ENCODE measurements at regions not wholly inside any gene's neighbourhood (a gene's known extent, or its start where the extent isn't known, plus 50 kb on each side); places are given as distances from the start of the nearest gene placed in this dataset.

DNA sequence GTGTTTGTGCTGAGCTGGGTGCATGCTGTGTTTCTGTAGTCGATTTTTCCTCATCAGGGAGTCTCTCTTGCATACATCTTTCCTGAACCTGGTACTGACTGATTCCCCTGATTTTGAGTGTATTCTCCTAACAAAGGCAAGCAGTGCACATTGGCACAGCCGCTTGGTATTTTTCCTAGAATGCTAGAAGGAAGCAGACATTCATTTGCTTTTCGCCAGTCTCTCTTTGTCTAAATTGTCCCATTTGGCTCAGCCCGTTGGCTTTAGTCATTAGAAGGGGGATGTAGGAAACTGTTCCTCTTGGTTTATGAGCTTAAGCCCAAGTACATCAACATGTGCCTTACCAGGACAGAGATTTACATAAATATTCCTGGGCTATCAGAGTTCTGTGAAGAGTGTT lies 266.1 kb upstream of the TMTC4 start:
- H3K4me3 ChIP-seq (ENCODE audit: low read depth, low read length), result no peak overlapping the region
- TF ChIP-seq, protein P1, sequence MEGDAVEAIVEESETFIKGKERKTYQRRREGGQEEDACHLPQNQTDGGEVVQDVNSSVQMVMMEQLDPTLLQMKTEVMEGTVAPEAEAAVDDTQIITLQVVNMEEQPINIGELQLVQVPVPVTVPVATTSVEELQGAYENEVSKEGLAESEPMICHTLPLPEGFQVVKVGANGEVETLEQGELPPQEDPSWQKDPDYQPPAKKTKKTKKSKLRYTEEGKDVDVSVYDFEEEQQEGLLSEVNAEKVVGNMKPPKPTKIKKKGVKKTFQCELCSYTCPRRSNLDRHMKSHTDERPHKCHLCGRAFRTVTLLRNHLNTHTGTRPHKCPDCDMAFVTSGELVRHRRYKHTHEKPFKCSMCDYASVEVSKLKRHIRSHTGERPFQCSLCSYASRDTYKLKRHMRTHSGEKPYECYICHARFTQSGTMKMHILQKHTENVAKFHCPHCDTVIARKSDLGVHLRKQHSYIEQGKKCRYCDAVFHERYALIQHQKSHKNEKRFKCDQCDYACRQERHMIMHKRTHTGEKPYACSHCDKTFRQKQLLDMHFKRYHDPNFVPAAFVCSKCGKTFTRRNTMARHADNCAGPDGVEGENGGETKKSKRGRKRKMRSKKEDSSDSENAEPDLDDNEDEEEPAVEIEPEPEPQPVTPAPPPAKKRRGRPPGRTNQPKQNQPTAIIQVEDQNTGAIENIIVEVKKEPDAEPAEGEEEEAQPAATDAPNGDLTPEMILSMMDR (IDR thresholded peaks at IDR 0.05; ENCODE audit: low read depth, low read length), result no peak

DNA sequence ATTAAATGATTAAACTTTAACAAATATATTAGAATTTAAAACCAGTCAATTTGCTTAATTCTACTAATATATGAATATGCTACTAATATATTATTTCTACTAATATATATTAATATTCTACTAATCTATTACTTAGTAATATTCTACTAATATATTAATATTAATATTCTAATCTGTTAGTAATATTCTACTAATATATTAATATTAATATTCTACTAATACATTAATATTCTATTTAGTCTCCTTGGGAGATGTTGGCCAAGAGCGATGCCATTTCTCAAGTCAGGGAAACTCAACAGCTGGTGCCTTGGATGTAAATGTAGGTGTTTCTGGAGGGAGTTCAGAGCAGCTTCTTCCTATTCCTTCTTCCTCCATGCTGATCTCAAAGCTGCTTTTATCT lies 259.2 kb upstream of the TMTC4 start:
- no peak overlapping the region for H3K4me3 ChIP-seq (ENCODE audit: low read depth, low read length)
- TF ChIP-seq, protein P1 (IDR thresholded peaks at IDR 0.05; ENCODE audit: low read depth, low read length), result no peak

- TF ChIP-seq, protein P1 (IDR thresholded peaks at IDR 0.05; ENCODE audit: low read depth, low read length), result no peak
- H3K4me3 ChIP-seq (ENCODE audit: low read depth, low read length), result no peak overlapping the region
These were observed 248.0 kb upstream of the TMTC4 start for GRCh38 chr13:100922599-100922998.

DNA sequence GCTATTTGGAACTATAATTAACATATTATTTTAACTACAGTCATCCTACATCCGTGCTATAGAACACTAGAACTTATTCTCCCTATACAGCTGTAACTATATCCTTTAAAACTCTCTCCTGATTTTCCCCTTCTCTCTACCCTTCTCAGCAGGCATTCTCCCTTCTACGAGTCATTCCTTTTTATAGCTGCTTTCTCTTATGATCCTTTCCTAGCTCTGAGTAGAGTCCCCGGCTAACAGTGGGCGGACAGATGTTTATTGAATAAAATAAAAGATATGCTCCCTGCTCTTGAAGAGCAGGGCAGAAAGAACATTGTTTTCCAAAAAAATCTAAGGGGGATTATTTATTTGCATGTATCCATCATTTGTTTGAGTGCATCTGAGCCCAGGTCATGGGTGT lies 246.5 kb upstream of the TMTC4 start:
- TF ChIP-seq, protein P1 (IDR thresholded peaks at IDR 0.05; ENCODE audit: low read depth, low read length), result no peak
- H3K4me3 ChIP-seq (ENCODE audit: low read depth, low read length), result no peak overlapping the region

DNA sequence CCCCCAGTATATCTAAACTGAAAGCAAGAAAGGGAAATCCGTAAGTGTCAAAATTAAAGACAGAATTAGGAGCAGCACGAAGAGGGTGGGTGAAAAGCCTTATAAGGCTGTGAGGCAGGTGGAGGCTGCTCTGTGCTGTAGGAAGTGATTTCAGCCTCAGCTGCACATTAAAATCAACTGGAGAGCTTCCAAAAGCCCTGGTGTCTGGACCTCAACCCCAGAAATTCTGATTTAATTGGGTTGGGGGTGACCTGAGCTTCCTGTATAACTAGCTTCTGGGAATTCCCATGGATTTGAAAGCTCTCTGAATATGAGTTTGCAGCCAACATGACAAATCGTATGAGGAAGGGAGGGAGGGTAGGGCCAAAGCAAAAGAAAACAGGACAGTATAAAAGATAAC lies 242.4 kb upstream of the TMTC4 start:
- TF ChIP-seq, protein P1 (IDR thresholded peaks at IDR 0.05; ENCODE audit: low read depth, low read length), result no peak

DNA sequence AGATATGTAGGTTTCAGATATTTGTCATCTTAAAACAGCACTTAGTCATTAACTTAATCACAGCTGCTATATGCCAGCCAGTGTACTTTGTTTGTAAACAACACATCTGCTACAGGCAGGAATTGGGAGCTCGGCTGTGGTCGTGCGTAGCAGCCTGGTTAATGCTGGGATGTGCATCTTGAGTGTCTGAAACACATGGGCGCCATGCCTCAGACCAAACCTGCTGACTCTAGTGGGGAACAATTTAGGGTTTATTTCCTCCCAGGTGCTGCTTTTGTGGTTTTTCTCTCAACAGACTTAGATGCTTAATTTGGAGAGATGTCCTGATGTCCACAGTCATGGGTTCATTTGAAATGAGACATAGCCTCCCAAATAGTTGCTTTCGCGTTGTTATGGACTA lies 238.5 kb upstream of the TMTC4 start:
- no peak overlapping the region for H3K4me3 ChIP-seq (ENCODE audit: low read depth, low read length)
- TF ChIP-seq, protein P1 (IDR thresholded peaks at IDR 0.05; ENCODE audit: low read depth, low read length), result no peak

More for the DNA sequence above, 242.4 kb upstream of the TMTC4 start:
- no peak overlapping the region for H3K4me3 ChIP-seq (ENCODE audit: low read depth, low read length)

DNA sequence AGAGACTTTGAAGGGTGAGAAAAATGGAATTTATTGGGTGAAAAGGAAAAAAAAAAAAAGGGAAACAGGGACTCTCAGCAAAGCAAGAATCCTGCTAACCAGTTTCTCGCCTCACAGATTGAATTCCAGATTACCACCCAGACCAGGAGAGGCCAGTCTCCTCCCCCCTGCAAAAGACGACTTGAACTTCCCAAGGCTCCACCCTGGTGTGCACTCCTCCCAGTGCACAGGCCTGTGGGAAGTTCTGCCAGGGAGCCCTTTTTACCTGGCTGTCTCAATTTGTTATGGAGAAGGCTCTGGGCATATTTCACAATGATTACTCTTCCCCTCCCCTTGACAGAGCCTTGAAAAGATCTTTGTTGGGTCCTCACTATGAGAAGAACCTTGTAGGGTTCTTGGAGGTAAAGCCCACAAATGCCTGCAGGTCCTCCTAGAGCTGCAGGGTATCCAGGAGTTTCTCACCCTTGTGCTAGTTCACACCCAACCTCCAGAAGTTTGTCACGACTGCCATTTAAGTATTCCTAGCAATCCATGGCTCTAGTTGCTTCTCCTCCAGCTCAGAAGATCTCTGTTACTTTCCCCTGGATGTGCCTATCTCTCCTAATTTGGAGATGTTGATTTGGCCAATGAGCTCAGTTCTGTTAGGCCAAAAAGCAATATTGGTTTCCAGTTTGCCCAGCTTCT lies 229.8 kb upstream of the TMTC4 start:
- no peak overlapping the region for H3K4me3 ChIP-seq (ENCODE audit: low read depth, low read length)
- TF ChIP-seq, protein P1 (IDR thresholded peaks at IDR 0.05; ENCODE audit: low read depth, low read length), result no peak
